GM20431 (cell line): ENCODE measurements at regions not wholly inside any gene's neighbourhood (a gene's known extent, or its start where the extent isn't known, plus 50 kb on each side); places are given as distances from the start of the nearest gene placed in this dataset.

Source experiments
- in situ Hi-C: fragments of 300-500 bp; cut with MseI, MboI; formaldehyde crosslinking; loops from one replicate; pipeline ENCODE4 v1.15.0; 2020; ENCODE audit warnings: low sequenced_read_pairs; ENCODE audit not compliant: unreplicated experiment

- in situ Hi-C loops, result no loop called here
Observed at GRCh38 chr6:9978480-9978879, 436.4 kb downstream of the TFAP2A start.

GRCh38 chr6:9977411-9977810, 437.5 kb downstream of the TFAP2A start:
- in situ Hi-C loops, result no loop called here

GRCh38 chr6:9961646-9962045, 453.2 kb downstream of the TFAP2A start:
- in situ Hi-C loops, result no loop called here

GRCh38 chr6:9957215-9957759, 457.6 kb downstream of the TFAP2A start:
- in situ Hi-C loops, result no loop called here

- in situ Hi-C loops, result no loop called here
Observed at GRCh38 chr6:9948678-9949077, 466.2 kb downstream of the TFAP2A start.

- in situ Hi-C loops, result no loop called here
Observed at GRCh38 chr6:9943986-9944385, 470.9 kb downstream of the TFAP2A start.

- in situ Hi-C loops, result no loop called here
Observed at GRCh38 chr6:9943026-9943425, 471.8 kb downstream of the TFAP2A start.

- in situ Hi-C loops, result no loop called here
Observed at GRCh38 chr6:9942131-9942530, 472.7 kb downstream of the TFAP2A start.

GRCh38 chr6:9938801-9939200, 476.1 kb downstream of the TFAP2A start:
- in situ Hi-C loops, result no loop called here

- in situ Hi-C loops, result no loop called here
Observed at GRCh38 chr6:9937031-9937763, 477.7 kb downstream of the TFAP2A start.

GRCh38 chr6:9936551-9936950, 478.3 kb downstream of the TFAP2A start:
- in situ Hi-C loops, result no loop called here

GRCh38 chr6:9933677-9934076, 481.2 kb downstream of the TFAP2A start:
- in situ Hi-C loops, result no loop called here

- in situ Hi-C loops, result no loop called here
Observed at GRCh38 chr6:9927275-9927674, 487.6 kb downstream of the TFAP2A start.

- in situ Hi-C loops, result no loop called here
Observed at GRCh38 chr6:9924971-9925370, 489.9 kb downstream of the TFAP2A start.

GRCh38 chr6:9921366-9921765, 493.5 kb downstream of the TFAP2A start:
- in situ Hi-C loops, result no loop called here

- in situ Hi-C loops, result no loop called here
Observed at GRCh38 chr6:9914951-9915350, 499.9 kb downstream of the TFAP2A start.

- in situ Hi-C loops, result no loop called here
Observed at GRCh38 chr6:9901376-9901775, 513.5 kb downstream of the TFAP2A start.

- in situ Hi-C loops, result no loop called here
Observed at GRCh38 chr6:9896806-9897205, 518.1 kb downstream of the TFAP2A start.

GRCh38 chr6:9890893-9891292, 524.0 kb downstream of the TFAP2A start:
- in situ Hi-C loops, result no loop called here

GRCh38 chr6:9890469-9890868, 524.4 kb downstream of the TFAP2A start:
- in situ Hi-C loops, result no loop called here

GRCh38 chr6:9878535-9878934, 536.3 kb downstream of the TFAP2A start:
- in situ Hi-C loops, result no loop called here
